ENCODE measurements at regions not wholly inside any gene's neighbourhood (a gene's known extent, or its start where the extent isn't known, plus 50 kb on each side); places are given as distances from the start of the nearest gene placed in this dataset.
"Not testable (repeated sequence)": the region's sequence is repeated elsewhere in the genome, so short reads cannot be mapped to it uniquely, and the experiment has no call there.

- DNase-seq (ENCODE audit: low read depth), result no peak
These were observed 251.5 kb upstream of the RASGEF1B start for GRCh38 chr4:81723019-81723884.

- no peak for DNase-seq (ENCODE audit: low read depth)
These were observed 250.7 kb upstream of the RASGEF1B start for GRCh38 chr4:81722290-81722851.

- DNase-seq (ENCODE audit: low read depth), result no peak
These were observed 244.1 kb upstream of the RASGEF1B start for GRCh38 chr4:81715757-81716156.

- DNase-seq (ENCODE audit: low read depth), result not testable (repeated sequence)
These were observed 243.7 kb upstream of the RASGEF1B start for GRCh38 chr4:81715357-81715756.

DNA sequence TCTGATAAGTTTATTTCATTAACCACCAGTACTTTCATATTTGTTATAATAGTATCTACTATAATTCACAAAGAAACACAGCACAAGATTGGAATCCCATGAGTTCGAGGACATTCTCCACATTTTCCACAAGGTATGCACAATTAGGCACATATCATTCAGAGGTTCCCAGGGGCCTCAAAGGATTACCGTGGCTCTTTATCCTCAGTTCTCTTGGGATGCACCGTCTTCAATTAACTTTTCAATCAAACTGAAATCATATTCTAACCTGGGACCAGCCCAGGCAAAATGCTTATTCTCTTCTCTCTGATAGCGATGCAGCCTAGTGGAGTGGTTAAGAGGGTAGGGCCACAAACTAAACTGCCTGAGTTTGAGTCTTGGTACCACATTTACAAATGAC lies 242.6 kb upstream of the RASGEF1B start:
- DNase-seq (ENCODE audit: low read depth), result no peak

GRCh38 chr4:81712714-81713113 lies 241.0 kb upstream of the RASGEF1B start:
- no peak for DNase-seq (ENCODE audit: low read depth)

DNA sequence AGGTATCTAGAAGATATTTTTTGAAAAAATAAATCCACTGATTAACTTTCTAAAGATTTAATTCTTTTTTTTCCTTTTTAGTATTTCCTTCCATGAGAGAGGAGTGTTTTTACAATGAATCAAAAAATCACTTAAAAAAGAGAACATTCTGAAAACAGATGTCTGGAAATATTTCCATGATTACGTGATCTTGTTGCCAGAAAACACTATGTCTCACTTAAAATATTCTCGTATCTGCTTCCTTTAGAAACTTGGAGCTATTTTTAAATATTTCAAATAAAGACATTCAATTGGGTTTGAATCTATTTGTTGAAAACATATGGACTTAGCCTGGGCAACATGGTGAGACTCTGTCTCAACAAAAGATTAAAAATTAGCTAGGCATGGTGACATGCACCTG lies 232.8 kb upstream of the RASGEF1B start:
- no peak for DNase-seq (ENCODE audit: low read depth)

DNA sequence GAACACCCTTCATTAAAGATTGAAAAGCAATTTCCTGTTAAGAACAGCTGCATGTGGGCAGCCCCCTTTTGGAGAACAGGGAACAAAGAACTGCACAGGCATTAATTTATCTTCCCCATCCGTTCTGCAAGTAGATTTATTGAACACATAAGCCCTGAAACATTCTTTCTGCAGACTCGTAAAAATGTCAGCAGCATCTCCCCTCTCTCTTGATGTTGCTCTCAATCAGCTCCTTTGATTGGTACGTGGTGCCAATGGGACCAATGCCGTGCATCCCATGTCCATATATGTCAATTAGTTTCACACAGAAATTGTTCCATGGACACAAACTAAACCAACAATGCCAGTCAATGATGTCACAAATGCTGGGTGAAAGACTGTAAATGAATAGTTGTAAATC lies 228.5 kb upstream of the RASGEF1B start:
- DNase-seq (ENCODE audit: low read depth), result no peak

GRCh38 chr4:81698538-81699296 lies 227.0 kb upstream of the RASGEF1B start:
- no peak for DNase-seq (ENCODE audit: low read depth)

GRCh38 chr4:81694176-81694913 lies 222.6 kb upstream of the RASGEF1B start:
- DNase-seq (ENCODE audit: low read depth), result no peak

DNA sequence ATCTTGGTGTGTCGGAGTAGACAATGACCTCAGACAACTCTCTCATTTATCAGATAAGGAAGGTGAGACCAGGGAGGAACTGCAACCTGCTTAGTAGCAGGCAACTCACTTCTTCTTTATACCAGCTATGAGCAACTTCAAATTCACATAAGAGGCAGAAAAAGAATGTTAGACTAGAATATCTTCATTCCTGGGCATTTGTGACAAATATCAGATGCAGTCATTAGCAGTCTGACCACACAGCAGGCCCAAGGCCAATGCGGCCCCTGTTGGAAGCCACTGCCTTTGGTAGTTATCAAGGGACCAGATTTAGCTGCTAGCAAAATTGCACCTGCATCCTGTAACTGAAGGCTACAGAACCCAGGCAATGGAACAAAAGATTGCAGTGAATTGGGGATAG lies 219.2 kb upstream of the RASGEF1B start:
- DNase-seq (ENCODE audit: low read depth), result no peak

DNA sequence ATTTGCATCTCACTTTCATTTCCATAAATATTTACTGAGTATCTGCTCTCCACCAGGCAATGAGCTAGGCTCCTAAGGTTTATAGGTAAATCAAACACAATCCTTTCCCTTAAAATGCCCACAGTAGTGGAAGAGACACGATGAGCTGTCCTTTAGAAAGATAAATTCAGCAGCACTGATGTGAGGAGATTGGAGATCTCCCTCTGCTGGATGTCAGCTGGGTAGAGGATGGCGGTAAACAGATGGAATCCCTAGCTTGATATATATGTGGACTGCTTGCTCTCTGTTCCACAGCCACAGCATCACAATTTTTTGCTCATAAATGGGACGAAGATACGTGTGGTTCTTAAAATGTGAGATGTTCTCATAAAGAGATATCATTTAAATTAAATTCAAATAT lies 216.4 kb upstream of the RASGEF1B start:
- DNase-seq (ENCODE audit: low read depth), result no peak

DNA sequence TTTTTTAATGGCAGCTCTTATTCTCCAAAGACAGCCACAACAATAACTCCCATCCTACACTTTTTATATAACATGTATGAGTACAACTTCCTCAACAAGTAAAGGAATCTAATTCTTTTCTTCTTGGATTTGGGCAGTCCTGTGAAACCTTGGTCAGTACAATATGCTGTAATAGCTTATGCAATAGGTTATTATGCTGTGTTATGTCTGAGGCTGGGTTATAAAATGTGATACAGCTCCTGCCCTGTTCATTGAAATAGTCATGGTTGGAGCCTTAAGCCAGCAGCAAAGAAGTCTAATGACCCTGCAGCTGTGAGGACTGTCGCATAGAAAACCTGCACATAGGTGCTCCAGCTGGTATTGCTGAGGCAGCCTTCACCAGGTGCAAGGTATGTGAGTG lies 215.8 kb upstream of the RASGEF1B start:
- no peak for DNase-seq (ENCODE audit: low read depth)

DNA sequence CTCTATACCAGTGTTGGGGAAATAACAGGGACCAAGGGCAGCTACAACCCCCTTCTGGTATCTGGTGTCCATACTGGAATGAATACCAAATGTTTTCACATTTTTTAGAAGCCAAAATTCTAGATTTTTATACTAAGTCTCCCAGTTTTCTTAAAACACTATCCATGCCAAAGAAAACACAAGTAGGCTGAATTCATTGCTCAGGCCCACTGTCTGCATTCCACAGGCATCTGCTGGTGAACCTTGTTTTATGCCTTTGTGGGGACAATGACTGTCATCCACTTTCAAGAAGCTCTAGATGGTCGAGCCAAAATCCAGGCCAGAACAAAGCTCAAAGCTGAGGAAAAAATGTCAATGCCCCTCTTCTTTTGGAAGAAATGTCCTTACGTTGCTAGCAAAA lies 213.4 kb upstream of the RASGEF1B start:
- no peak for DNase-seq (ENCODE audit: low read depth)

DNA sequence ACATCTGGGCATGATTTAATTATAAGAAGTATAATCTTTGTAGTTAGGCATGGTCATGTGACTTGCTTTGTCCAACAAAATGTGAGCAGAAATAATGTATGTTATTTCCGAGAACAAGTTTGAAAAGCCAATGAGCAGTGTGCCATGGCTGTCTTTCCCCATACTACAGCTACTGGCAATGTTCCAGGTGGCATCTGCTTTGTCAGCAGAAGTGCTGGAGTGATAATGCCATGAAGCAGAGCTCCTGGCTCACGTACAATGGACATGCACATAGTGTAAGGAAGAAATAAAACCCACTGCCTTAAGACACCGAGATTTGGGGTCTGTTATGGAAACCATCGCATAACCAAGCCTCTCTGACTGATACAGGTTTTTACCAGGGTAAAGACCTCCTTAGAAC lies 212.6 kb upstream of the RASGEF1B start:
- DNase-seq (ENCODE audit: low read depth), result no peak

DNA sequence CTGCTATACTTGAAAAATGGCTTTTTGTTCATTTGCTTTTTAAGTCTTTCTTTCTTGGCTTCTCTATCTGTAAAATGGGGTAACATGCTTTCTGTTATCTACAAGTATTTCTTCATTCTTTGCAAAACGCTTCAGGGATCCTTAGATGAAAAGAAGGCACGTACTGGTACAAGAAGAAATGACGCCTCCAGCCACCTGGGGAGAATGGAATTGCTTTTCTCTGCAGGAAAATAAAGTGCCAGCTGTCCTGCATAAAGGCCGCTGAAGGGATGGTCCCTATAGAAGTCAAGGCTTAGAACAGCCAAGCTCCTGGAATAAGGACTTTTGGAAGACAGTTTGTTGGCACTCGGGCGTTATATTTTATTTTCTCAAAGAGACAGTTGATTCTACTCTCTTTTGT lies 210.8 kb upstream of the RASGEF1B start:
- DNase-seq (ENCODE audit: low read depth), result no peak

DNA sequence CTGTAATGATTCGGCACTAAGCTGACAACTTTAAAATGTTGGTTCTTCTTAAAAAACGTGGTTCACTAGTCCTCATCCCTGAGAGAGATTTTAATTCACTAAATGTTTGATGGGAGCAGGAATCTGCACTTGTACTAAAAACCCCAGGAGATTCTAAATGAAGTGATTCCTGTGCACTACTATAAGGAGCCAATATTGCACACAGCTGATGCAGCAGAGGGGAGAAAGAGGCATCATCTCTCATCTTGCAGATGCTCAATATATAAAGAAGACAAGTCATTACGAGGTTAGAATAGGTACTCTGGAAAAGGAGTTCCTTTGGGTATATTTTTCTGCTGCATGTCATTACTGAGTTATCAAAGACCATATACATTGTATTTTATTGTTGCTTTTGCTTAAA lies 207.6 kb upstream of the RASGEF1B start:
- no peak for DNase-seq (ENCODE audit: low read depth)

GRCh38 chr4:81678801-81679200 lies 207.1 kb upstream of the RASGEF1B start:
- no peak for DNase-seq (ENCODE audit: low read depth)

- DNase-seq (ENCODE audit: low read depth), result no peak
These were observed 204.8 kb upstream of the RASGEF1B start for GRCh38 chr4:81676537-81676936.

DNA sequence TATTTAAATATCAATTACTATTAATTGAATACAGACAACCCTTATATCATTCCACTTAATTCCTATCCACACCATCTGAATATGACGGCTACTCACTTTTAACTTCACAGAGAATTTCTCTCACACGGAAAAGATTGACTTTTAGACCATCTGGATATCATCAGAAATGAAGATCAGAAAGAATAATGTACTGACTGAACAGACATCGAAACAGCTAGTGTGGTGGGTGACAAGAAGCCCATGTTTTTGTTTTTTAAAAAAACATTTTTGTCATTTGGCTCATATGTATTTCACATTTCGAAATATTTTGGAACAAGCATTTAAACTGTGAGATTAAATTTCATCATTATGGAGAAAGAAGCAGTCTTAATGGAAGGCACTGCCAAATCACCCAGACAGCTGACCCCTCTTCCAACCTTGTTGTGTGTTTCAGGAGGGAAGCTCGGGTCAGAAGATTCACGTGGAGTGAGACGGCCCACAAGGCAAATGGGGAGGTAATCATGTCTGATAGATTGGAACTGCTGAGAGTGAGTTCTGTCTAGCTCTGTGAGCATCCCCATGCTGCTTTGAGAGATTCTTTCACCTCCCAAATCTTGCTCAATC lies 204.2 kb upstream of the RASGEF1B start:
- DNase-seq (ENCODE audit: low read depth), result no peak

GRCh38 chr4:81673961-81674360 lies 202.3 kb upstream of the RASGEF1B start:
- DNase-seq (ENCODE audit: low read depth), result no peak

DNA sequence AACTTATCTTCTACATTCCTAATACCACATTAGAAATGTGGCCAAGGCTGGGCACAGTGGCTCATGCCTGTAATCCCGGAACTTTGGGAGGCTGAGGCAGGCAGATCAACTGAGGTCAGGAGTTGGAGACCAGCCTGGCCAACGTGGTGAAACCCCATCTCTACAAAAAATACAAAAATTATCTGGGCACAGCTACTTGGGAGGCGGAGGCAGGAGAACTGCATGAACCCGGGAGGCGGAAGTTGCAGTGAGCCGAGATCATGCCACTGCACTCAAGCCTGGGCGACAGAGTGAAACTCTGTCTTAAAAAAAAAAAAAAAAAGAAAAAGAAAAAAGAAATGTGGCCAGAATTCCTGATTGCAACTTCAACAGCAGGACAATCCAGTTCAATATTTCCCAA lies 196.6 kb upstream of the RASGEF1B start:
- not testable (repeated sequence) for DNase-seq (ENCODE audit: low read depth)
